HCT116 (cell line): ENCODE measurements at regions not wholly inside any gene's neighbourhood (a gene's known extent, or its start where the extent isn't known, plus 50 kb on each side); places are given as distances from the start of the nearest gene placed in this dataset.

Experiments
- CEBPB ChIP-seq: IDR thresholded peaks from 2 replicates; pipeline ENCODE4 v1.6.1; 2012; ENCODE audit warnings: low read depth
- CTCF ChIP-seq, 3 experiments: fragments of 200-600 bp in 1 of 3; sonication (generic) in 1 of 3; IDR thresholded peaks in 2 of 3; conservative IDR thresholded peaks in 1 of 3; 2 replicates each; pipeline ENCODE4 v1.5.1; 2012 to 2017; ENCODE audit warnings: low read depth in 2 of 3, low read length in 2 of 3, antibody characterized with exemption in 1 of 3, borderline replicate concordance in 1 of 3, control low read depth in 1 of 3, mild to moderate bottlenecking in 1 of 3, mixed read lengths in 1 of 3, mixed run types in 1 of 3, moderate library complexity in 1 of 3; ENCODE audit not compliant: insufficient read depth in 1 of 3
- MAX ChIP-seq: IDR thresholded peaks from 2 replicates; pipeline ENCODE4 v1.6.1; 2012

GRCh38 chr22:27173530-27173929 is 516.1 kb downstream of the MIAT start:
- no peak for TF ChIP-seq CTCF (IDR thresholded peaks at IDR 0.05 in 2 of 3, conservative IDR thresholded peaks at IDR 0.05 in 1 of 3; ENCODE audit: borderline replicate concordance in 1 of 3, insufficient read depth in 1 of 3, low read depth in 2 of 3, low read length in 2 of 3)
- TF ChIP-seq MAX, result no peak
- no peak for TF ChIP-seq CEBPB
